ENCODE measurements at regions not wholly inside any gene's neighbourhood (a gene's known extent, or its start where the extent isn't known, plus 50 kb on each side); places are given as distances from the start of the nearest gene placed in this dataset.
A peak's percentile ranks its signal among the peaks of the same experiment; 100 is the strongest.

- no peak overlapping the region for H3K9ac ChIP-seq (ENCODE audit: insufficient read depth, low read depth, low read length)
- CTCF ChIA-PET (ENCODE audit: low intra/inter-chr PET ratio, low total read pairs), result no interaction called here
Observed at GRCh38 chr5:173790836-173791546, 97.2 kb upstream of the CPEB4 start.

More at GRCh38 chr5:173790836-173791546, 97.2 kb upstream of the CPEB4 start:
- no peaks in the 10 kb centered on the region for H3K79me2 ChIP-seq (ENCODE audit: insufficient read depth, low read length)
- TF ChIP-seq ZNF607 (CRISPR knock-in tag; IDR thresholded peaks at IDR 0.05; ENCODE audit: borderline replicate concordance) (no peak), NCOR1 (IDR thresholded peaks at IDR 0.05; ENCODE audit: borderline replicate concordance, low read length) (no peak)
- TF ChIP-seq, protein P1, sequence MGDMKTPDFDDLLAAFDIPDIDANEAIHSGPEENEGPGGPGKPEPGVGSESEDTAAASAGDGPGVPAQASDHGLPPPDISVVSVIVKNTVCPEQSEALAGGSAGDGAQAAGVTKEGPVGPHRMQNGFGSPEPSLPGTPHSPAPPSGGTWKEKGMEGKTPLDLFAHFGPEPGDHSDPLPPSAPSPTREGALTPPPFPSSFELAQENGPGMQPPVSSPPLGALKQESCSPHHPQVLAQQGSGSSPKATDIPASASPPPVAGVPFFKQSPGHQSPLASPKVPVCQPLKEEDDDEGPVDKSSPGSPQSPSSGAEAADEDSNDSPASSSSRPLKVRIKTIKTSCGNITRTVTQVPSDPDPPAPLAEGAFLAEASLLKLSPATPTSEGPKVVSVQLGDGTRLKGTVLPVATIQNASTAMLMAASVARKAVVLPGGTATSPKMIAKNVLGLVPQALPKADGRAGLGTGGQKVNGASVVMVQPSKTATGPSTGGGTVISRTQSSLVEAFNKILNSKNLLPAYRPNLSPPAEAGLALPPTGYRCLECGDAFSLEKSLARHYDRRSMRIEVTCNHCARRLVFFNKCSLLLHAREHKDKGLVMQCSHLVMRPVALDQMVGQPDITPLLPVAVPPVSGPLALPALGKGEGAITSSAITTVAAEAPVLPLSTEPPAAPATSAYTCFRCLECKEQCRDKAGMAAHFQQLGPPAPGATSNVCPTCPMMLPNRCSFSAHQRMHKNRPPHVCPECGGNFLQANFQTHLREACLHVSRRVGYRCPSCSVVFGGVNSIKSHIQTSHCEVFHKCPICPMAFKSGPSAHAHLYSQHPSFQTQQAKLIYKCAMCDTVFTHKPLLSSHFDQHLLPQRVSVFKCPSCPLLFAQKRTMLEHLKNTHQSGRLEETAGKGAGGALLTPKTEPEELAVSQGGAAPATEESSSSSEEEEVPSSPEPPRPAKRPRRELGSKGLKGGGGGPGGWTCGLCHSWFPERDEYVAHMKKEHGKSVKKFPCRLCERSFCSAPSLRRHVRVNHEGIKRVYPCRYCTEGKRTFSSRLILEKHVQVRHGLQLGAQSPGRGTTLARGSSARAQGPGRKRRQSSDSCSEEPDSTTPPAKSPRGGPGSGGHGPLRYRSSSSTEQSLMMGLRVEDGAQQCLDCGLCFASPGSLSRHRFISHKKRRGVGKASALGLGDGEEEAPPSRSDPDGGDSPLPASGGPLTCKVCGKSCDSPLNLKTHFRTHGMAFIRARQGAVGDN (CRISPR knock-in tag; IDR thresholded peaks at IDR 0.05), result peak; percentile 27; the same call in 1 of the 2 replicates
- H3K36me3 ChIP-seq (replicated peaks in 1 of 2; ENCODE audit: control insufficient read depth in 1 of 2, insufficient read depth in 2 of 2, low read length in 2 of 2), result no peaks in the 10 kb centered on the region
- POLR2A ChIA-PET, result interaction anchor here (1.7 to 3.3 kb wide), 2 partner anchors 15 to 97 kb away, joined by 4 to 17 read pairs; partner anchors contain the start of gene CPEB4
- no peaks in the 10 kb centered on the region for H3K27me3 ChIP-seq (ENCODE audit: control insufficient read depth in 1 of 2, insufficient read depth in 2 of 2, low read length in 2 of 2)
- no peak overlapping the region for H3K27ac ChIP-seq (ENCODE audit: extremely low read length, insufficient read depth, low read length)
- H4K20me1 ChIP-seq (ENCODE audit: insufficient read depth, low read length), result no peaks in the 10 kb centered on the region
- intact Hi-C loops (cut with micrococcal nuclease; ENCODE audit: unreplicated experiment), result no loop called here
- DNase-seq (ENCODE audit: low spot score), result no peak
- in situ Hi-C loops (cut with HindIII; ENCODE audit: extremely low pct_ligation_motif_present, low pct_unique_long_range_greater_than_20kb), result no loop called here
- no peak for FAIRE-seq
- no peak overlapping the region for H3K4me2 ChIP-seq (ENCODE audit: low read depth, low read length)
- peaks cover 86% of the 10 kb centered on the region for H3K4me1 ChIP-seq (ENCODE audit: insufficient read depth, low read length)
- no peak overlapping the region for H3K4me3 ChIP-seq (replicated peaks in 1 of 3; ENCODE audit: insufficient read depth in 1 of 3, low read depth in 2 of 3, low read length in 3 of 3)
- H3K9me3 ChIP-seq (ENCODE audit: low read length), result no peaks in the 10 kb centered on the region
- BruUV-seq (replicated peaks), result no TSS peak
- WGBS (ENCODE audit: low lambda C conversion rate), result 92% methylated on average over 13 of the region's 13 CpGs
- ATAC-seq, result no peak
- no peak overlapping the region for H2AFZ ChIP-seq (ENCODE audit: low read length)

Data from HepG2 (cell line).